ENCODE measurements at regions not wholly inside any gene's neighbourhood (a gene's known extent, or its start where the extent isn't known, plus 50 kb on each side); places are given as distances from the start of the nearest gene placed in this dataset.

- H3K4me3 ChIP-seq, result no peak overlapping the region
- no peaks in the 10 kb centered on the region for H3K9me3 ChIP-seq
- in situ Hi-C loops (cut with MboI; ENCODE audit: low sequenced_read_pairs in 4 of 4), result no loop called here
- no peaks in the 10 kb centered on the region for H3K4me1 ChIP-seq
- ATAC-seq (no peak), DNase-seq (no peak)
- intact Hi-C loops (cut with DNase I; ENCODE audit: low total_unique reads), result no loop called here
- H3K27ac ChIP-seq, result no peak overlapping the region
- no peaks in the 10 kb centered on the region for H3K36me3 ChIP-seq
- no peaks in the 10 kb centered on the region for H3K27me3 ChIP-seq
- TF ChIP-seq POLR2A (IDR thresholded peaks at IDR 0.05), result no peak
- TF ChIP-seq, protein P1, sequence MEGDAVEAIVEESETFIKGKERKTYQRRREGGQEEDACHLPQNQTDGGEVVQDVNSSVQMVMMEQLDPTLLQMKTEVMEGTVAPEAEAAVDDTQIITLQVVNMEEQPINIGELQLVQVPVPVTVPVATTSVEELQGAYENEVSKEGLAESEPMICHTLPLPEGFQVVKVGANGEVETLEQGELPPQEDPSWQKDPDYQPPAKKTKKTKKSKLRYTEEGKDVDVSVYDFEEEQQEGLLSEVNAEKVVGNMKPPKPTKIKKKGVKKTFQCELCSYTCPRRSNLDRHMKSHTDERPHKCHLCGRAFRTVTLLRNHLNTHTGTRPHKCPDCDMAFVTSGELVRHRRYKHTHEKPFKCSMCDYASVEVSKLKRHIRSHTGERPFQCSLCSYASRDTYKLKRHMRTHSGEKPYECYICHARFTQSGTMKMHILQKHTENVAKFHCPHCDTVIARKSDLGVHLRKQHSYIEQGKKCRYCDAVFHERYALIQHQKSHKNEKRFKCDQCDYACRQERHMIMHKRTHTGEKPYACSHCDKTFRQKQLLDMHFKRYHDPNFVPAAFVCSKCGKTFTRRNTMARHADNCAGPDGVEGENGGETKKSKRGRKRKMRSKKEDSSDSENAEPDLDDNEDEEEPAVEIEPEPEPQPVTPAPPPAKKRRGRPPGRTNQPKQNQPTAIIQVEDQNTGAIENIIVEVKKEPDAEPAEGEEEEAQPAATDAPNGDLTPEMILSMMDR (IDR thresholded peaks at IDR 0.05 in 4 of 5, conservative IDR thresholded peaks at IDR 0.05 in 1 of 5), result no peak
Measured at GRCh38 chr1:87786861-87787545, 458.3 kb downstream of the LMO4 start.

GRCh38 chr1:87787551-87787950 lies 458.9 kb downstream of the LMO4 start:
- Histone ChIP-seq H3K27ac (no peak overlapping the region), H3K9me3 (no peaks in the 10 kb centered on the region), H3K4me1 (no peaks in the 10 kb centered on the region), H3K4me3 (no peak overlapping the region), H3K27me3 (no peaks in the 10 kb centered on the region), H3K36me3 (no peaks in the 10 kb centered on the region)
- ATAC-seq, result no peak
- intact Hi-C loops (cut with DNase I; ENCODE audit: low total_unique reads), result no loop called here
- DNase-seq, result no peak
- in situ Hi-C loops (cut with MboI; ENCODE audit: low sequenced_read_pairs in 4 of 4), result no loop called here
- TF ChIP-seq, protein P1 (IDR thresholded peaks at IDR 0.05 in 4 of 5, conservative IDR thresholded peaks at IDR 0.05 in 1 of 5), result no peak
- no peak for TF ChIP-seq POLR2A (IDR thresholded peaks at IDR 0.05)

DNA sequence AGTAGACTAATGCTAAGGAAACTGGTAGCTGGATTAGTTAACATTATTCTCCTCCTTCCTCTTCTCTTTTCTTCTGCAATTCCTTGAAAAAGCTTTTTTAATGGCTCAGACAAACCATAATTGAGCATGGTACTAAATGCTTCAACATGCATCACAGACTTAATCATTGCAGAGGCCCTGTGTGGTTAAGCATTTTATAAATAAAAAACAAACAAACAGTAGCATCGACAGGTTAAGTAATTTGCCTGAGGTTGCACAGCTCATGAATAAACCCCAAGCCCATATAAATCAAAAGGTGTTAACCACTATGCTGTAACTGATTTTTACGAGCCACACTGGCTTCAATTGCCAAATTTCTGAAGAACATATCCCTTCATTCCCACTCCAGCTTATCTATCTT lies 462.1 kb downstream of the LMO4 start:
- intact Hi-C loops (cut with DNase I; ENCODE audit: low total_unique reads), result no loop called here
- DNase-seq, result no peak
- no peak overlapping the region for H3K4me3 ChIP-seq
- in situ Hi-C loops (cut with MboI; ENCODE audit: low sequenced_read_pairs in 4 of 4), result no loop called here
- H3K27me3 ChIP-seq, result no peaks in the 10 kb centered on the region
- no peak overlapping the region for H3K27ac ChIP-seq
- no peak for TF ChIP-seq POLR2A (IDR thresholded peaks at IDR 0.05)
- TF ChIP-seq, protein P1 (IDR thresholded peaks at IDR 0.05 in 4 of 5, conservative IDR thresholded peaks at IDR 0.05 in 1 of 5), result no peak
- H3K4me1 ChIP-seq, result no peaks in the 10 kb centered on the region
- no peaks in the 10 kb centered on the region for H3K36me3 ChIP-seq
- ATAC-seq, result no peak
- H3K9me3 ChIP-seq, result no peaks in the 10 kb centered on the region

GRCh38 chr1:87791931-87792740 lies 463.5 kb downstream of the LMO4 start:
- intact Hi-C loops (cut with DNase I; ENCODE audit: low total_unique reads) (no loop called here), in situ Hi-C loops (cut with MboI; ENCODE audit: low sequenced_read_pairs in 4 of 4) (no loop called here)
- H3K4me1 ChIP-seq, result no peaks in the 10 kb centered on the region
- H3K4me3 ChIP-seq, result no peak overlapping the region
- H3K36me3 ChIP-seq, result no peaks in the 10 kb centered on the region
- H3K27ac ChIP-seq, result no peak overlapping the region
- no peaks in the 10 kb centered on the region for H3K27me3 ChIP-seq
- DNase-seq, result no peak
- no peak for ATAC-seq
- TF ChIP-seq POLR2A (IDR thresholded peaks at IDR 0.05), result no peak
- TF ChIP-seq, protein P1 (IDR thresholded peaks at IDR 0.05 in 4 of 5, conservative IDR thresholded peaks at IDR 0.05 in 1 of 5), result no peak
- H3K9me3 ChIP-seq, result no peaks in the 10 kb centered on the region

Data from gastrocnemius medialis (tissue), 4 donors.